Left ventricle myocardium inferior (tissue), 1 donor: ENCODE measurements at regions not wholly inside any gene's neighbourhood (a gene's known extent, or its start where the extent isn't known, plus 50 kb on each side); places are given as distances from the start of the nearest gene placed in this dataset.

ENCODE experiments used
- DNase-seq: peaks from one replicate; pipeline ENCODE4 v3.0.0-alpha.2; 2020
- H3K27ac ChIP-seq: fragments of 200-600 bp; replicated peaks from 2 replicates; pipeline ENCODE4 v1.8.0; 2021
- H3K27me3 ChIP-seq: fragments of 200-600 bp; 2 replicates; pipeline ENCODE4 v1.8.0; 2021; ENCODE audit warnings: low read depth
- H3K36me3 ChIP-seq: fragments of 200-600 bp; 2 replicates; pipeline ENCODE4 v1.8.0; 2021
- H3K4me1 ChIP-seq: fragments of 200-600 bp; 2 replicates; pipeline ENCODE4 v1.8.0; 2021
- H3K4me3 ChIP-seq: fragments of 200-600 bp; 2 replicates; pipeline ENCODE4 v1.8.0; 2021; ENCODE audit warnings: mild to moderate bottlenecking, moderate library complexity
- H3K9me3 ChIP-seq: fragments of 200-600 bp; replicated peaks from 2 replicates; pipeline ENCODE4 v1.8.0; 2021
- intact Hi-C: fragments of 100-400 bp; cut with micrococcal nuclease; formaldehyde crosslinking; loops from one replicate; pipeline ENCODE4 v1.11.0; 2022
- TF ChIP-seq, protein P1 (sequence below): fragments of 200-600 bp; IDR thresholded peaks from 2 replicates; pipeline ENCODE4 v1.8.0; 2021; ENCODE audit warnings: antibody characterized with exemption, mild to moderate bottlenecking, borderline replicate concordance
- donor health status: DM: no; HTN: yes; CAD: no; lungs with severe emphysema.

DNA sequence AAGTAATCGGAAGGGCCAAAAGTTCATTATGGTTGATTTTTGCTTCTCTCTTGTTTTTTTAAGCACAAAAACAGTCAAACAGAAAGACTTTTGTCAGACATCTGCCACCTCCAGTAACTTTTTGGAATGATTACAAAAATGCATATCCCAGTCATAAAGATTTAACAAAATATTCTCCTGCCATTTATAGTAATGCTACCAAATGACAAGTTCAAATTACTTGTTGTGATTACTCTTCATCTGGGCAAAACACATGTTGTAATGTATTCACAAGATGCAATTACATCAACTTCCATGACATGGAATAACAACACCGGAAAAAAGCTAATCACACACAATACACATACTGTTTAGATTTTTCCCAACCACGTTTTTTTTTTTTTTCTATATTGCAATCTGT is 1017.5 kb upstream of the TENM4 start:
- no peaks in the 10 kb centered on the region for H3K36me3 ChIP-seq
- TF ChIP-seq, protein P1, sequence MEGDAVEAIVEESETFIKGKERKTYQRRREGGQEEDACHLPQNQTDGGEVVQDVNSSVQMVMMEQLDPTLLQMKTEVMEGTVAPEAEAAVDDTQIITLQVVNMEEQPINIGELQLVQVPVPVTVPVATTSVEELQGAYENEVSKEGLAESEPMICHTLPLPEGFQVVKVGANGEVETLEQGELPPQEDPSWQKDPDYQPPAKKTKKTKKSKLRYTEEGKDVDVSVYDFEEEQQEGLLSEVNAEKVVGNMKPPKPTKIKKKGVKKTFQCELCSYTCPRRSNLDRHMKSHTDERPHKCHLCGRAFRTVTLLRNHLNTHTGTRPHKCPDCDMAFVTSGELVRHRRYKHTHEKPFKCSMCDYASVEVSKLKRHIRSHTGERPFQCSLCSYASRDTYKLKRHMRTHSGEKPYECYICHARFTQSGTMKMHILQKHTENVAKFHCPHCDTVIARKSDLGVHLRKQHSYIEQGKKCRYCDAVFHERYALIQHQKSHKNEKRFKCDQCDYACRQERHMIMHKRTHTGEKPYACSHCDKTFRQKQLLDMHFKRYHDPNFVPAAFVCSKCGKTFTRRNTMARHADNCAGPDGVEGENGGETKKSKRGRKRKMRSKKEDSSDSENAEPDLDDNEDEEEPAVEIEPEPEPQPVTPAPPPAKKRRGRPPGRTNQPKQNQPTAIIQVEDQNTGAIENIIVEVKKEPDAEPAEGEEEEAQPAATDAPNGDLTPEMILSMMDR: no peak
- DNase-seq: no peak
- H3K4me3 ChIP-seq: no peak overlapping the region
- H3K27me3 ChIP-seq: no peaks in the 10 kb centered on the region
- H3K9me3 ChIP-seq: no peaks in the 10 kb centered on the region
- intact Hi-C loops: no loop called here
- no peaks in the 10 kb centered on the region for H3K4me1 ChIP-seq
- H3K27ac ChIP-seq: no peak overlapping the region

DNA sequence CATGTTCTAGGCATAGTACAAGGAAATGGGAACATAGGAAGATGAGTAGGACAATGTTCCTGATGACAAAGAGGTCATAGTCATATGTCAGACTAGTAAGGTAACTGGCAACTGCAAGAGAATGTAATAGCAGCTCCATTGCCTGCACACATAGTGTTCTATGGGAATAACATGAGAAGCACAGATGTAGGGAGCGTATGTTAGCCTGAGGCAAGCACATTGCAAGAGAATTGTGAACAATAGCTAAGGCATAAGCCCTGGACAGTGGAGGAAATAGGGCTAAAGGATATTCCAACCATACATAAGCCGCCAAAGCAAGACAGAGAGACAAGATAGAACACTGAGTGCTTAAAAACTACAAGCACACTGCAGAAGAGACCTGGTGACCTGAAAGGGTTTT is 1017.0 kb upstream of the TENM4 start:
- intact Hi-C loops: no loop called here
- TF ChIP-seq, protein P1: no peak
- Histone ChIP-seq H3K4me3 (no peak overlapping the region), H3K36me3 (no peaks in the 10 kb centered on the region), H3K4me1 (no peaks in the 10 kb centered on the region), H3K27me3 (no peaks in the 10 kb centered on the region), H3K27ac (no peak overlapping the region), H3K9me3 (no peaks in the 10 kb centered on the region)
- no peak for DNase-seq

DNA sequence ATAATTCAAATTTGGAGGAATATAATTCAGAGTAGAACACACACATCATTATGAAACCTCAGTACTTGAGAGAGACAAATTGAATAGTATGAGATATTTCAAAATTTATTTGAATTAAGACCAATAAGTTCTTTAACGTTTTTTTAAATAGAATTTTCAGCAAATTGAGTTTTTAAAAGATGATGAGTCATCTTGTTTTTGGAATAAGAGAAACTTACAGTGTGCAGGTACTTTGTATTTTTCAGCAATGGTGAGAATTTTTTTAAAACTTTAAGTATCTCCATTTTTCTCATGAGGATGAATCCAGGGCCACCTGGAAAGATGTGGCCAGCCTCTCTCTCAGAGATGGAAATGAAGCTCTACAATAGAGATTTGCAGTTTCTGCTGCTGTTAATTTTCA is 1015.0 kb upstream of the TENM4 start:
- H3K27me3 ChIP-seq: no peaks in the 10 kb centered on the region
- no peak overlapping the region for H3K27ac ChIP-seq
- TF ChIP-seq, protein P1: no peak
- H3K9me3 ChIP-seq: no peaks in the 10 kb centered on the region
- no peak overlapping the region for H3K4me3 ChIP-seq
- intact Hi-C loops: no loop called here
- DNase-seq: no peak
- H3K4me1 ChIP-seq: no peaks in the 10 kb centered on the region
- H3K36me3 ChIP-seq: no peaks in the 10 kb centered on the region

DNA sequence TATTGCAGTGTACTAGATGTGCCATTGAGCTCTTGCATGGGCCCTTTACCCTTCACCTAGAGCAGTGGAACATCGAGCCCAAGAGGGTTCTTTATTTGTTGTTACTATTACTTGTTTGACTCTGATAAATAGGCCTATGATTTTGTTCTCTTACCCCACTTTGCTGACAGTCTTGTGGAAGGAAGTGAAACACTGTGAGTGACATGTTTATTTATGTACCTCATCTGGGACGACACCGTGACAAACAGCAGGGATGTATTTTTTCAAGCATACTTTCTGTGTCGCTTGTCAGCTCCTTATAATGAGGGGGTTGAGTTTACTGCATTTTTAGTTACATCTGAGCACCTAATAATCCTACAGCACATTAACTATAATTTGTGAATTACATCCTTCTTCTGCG is 1010.3 kb upstream of the TENM4 start:
- DNase-seq: no peak
- TF ChIP-seq, protein P1: no peak
- intact Hi-C loops: no loop called here

DNA sequence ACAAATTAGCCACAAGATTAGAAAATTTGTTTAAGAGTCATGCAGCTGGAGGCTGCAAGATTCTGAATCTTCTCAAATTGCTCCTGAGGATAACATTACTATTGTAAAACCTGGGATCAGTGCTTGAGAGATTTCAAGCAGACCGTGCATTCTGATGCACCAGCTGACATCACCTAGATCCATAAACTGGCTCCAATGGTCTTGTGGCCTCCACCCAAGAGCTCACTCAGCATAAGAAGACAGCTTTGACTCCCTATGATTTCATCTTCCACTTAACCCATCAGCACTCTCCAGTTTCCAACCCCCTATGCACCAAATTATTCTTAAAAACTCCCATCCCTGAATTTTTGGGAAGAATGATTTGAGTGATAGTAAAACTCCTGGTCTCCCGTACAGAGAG is 1007.9 kb upstream of the TENM4 start:
- no peak overlapping the region for H3K4me3 ChIP-seq
- DNase-seq: no peak
- no peaks in the 10 kb centered on the region for H3K27me3 ChIP-seq
- no peaks in the 10 kb centered on the region for H3K4me1 ChIP-seq
- H3K27ac ChIP-seq: no peak overlapping the region
- no peaks in the 10 kb centered on the region for H3K36me3 ChIP-seq
- no peaks in the 10 kb centered on the region for H3K9me3 ChIP-seq
- intact Hi-C loops: no loop called here
- TF ChIP-seq, protein P1: no peak

More for the DNA sequence above, 1010.3 kb upstream of the TENM4 start:
- Histone ChIP-seq H3K36me3 (no peaks in the 10 kb centered on the region), H3K27ac (no peak overlapping the region), H3K9me3 (no peaks in the 10 kb centered on the region), H3K4me1 (no peaks in the 10 kb centered on the region), H3K27me3 (no peaks in the 10 kb centered on the region), H3K4me3 (no peak overlapping the region)

DNA sequence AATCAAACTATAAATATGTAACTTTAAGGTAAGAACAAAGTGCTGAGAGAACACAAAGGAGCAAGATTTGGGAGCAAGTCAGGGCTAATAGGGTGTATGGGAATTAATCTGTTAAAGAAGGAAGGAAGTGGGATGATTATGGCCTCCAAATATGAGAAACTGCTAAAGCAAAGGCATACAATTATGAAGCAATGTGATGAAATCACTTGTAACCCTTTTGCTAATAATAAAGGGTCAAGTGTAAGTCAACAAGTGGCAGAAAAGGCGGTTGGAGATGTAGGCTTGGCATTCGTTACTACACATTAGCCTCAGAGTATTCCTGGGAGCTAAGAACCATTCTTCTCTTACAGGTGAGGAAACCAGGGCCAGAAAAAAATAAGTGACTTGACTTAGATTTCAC is 1002.3 kb upstream of the TENM4 start:
- H3K4me3 ChIP-seq: no peak overlapping the region
- no peaks in the 10 kb centered on the region for H3K9me3 ChIP-seq
- intact Hi-C loops: no loop called here
- H3K27me3 ChIP-seq: no peaks in the 10 kb centered on the region
- no peaks in the 10 kb centered on the region for H3K36me3 ChIP-seq
- DNase-seq: no peak
- no peaks in the 10 kb centered on the region for H3K4me1 ChIP-seq
- TF ChIP-seq, protein P1: no peak
- H3K27ac ChIP-seq: no peak overlapping the region
